ENCODE measurements at regions not wholly inside any gene's neighbourhood (a gene's known extent, or its start where the extent isn't known, plus 50 kb on each side); places are given as distances from the start of the nearest gene placed in this dataset.

DNA sequence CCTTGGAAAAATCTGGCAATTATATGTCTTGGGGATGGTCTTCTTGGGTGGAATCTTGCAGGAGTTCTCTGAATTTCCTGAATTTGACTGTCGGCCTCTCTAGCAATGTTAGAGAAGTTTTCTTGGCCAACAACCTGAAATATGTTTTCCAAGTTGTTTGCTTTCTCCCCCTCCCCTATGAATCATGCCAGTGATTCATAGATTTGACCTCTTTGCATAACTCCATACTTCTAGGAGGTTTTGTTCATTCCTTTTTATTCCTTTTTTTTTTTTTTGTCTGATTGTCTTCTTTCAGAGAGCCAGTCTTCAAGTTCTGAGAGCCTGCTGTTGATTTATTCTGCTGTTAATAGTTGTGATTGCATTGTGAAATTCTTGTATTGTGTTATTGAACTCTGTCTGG is 56.7 kb upstream of the SLC44A1 start:
- in situ Hi-C loops (cut with MboI; ENCODE audit: low sequenced_read_pairs), result no loop called here

DNA sequence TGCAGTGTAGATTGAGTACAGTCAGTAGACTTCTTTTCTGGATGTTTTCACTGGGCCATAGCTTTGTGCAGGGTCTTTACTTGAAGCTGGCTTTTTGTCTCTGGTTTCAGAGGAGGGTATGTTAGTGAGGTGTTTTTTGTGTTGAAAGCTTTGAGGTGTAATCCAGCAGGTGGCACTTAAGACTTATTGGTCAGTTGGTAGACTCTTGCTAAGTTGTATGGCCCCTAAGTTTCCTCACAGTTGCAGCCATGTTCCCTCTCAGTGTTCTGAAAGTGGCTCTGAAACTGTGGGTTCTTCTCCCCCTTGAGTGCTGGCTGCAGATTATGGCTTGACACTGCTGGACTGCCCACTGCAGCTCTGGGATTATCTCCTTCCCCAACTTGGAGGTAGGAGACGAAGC is 55.7 kb upstream of the SLC44A1 start:
- in situ Hi-C loops (cut with MboI; ENCODE audit: low sequenced_read_pairs), result no loop called here

DNA sequence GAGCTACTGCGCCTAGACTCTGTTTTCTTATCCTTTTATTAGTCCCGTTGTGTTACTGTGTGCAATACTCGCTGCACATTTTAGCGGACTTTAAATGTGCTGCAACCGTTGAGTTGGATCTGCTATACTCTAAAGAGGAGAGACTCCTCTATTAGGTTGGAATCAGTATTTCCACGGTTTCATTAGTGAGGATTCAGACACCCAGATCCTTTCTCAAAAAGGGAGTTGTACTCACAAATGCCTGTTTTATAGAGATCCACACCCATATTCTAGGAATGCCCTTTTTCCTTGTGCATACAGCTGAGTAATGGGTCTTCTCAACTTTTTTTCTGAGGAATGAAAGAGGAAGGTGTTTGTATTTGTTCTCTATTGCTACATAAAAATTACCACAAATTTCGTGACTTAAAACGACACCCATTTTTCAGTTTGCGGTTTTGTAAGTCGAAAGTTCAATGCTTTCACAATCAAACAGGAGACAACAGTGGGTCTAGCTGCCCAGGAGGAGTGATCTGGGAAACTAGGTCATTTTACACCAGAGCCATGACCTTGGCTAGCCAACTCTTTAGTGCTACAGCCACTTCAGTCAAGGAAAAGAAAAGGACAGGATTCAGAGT is 52.8 kb upstream of the SLC44A1 start:
- in situ Hi-C loops (cut with MboI; ENCODE audit: low sequenced_read_pairs), result no loop called here

DNA sequence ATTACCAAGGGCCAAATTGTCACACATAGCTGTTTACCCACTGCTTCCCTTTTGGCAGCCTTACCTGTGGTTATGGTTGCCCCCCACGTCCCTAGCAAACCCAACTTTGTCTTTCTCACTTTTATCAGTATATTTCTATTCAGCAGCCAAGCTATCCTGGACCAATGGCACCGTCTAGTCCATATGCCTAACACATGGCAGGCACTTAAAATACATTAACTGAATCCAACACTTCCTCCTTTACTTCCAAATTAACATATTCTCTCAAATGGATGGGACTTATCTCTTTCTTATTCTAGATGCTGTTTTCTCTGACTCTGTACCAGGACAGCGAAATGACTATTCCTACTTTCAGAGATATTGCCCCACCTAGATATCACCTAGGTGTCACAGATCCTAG is 50.9 kb upstream of the SLC44A1 start:
- in situ Hi-C loops (cut with MboI; ENCODE audit: low sequenced_read_pairs), result no loop called here

DNA sequence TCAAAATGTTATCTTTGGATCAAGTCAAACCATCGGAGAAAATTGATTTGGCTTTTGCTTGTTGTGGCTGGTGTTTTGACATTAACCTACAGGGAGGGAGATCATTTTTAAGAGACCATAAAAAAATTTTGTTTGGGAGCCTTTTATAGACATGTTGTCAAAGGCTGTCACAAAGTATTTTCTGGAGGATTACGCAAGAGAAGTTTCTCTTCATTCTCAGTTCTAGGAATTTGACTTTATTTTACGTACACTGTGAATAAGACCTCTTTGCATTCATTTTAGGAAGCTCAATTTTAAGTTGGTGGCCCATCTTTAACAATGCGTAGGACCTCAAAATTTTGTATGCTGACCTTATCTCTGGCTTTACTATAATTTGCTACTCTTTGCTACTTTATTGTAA is 50.2 kb upstream of the SLC44A1 start:
- in situ Hi-C loops (cut with MboI; ENCODE audit: low sequenced_read_pairs), result no loop called here

All from HL-60/S4 treated with phorbol 12-myristate 13-acetate at 8.2 ng/mL for 4 days and 3 days (cell line).